SK-N-SH treated with all-trans-retinoic acid at 6 μM for 48 hours (cell line): ENCODE measurements at regions not wholly inside any gene's neighbourhood (a gene's known extent, or its start where the extent isn't known, plus 50 kb on each side); places are given as distances from the start of the nearest gene placed in this dataset.

Source experiments
- ESRRG ChIP-seq: fragments of 250-450 bp; sonication (Bioruptor Pico); IDR thresholded peaks from 2 replicates; pipeline ENCODE4 v1.6.1; 2021; ENCODE audit warnings: mild to moderate bottlenecking
- PATZ1 ChIP-seq: fragments of 250-450 bp; sonication (Bioruptor Pico); IDR thresholded peaks from 2 replicates; pipeline ENCODE4 v1.8.0; 2020; ENCODE audit warnings: mild to moderate bottlenecking, moderate library complexity, borderline replicate concordance

GRCh38 chr13:22114630-22115311 lies 443.9 kb downstream of the FGF9 start:
- TF ChIP-seq ESRRG (no peak), PATZ1 (CRISPR knock-in tag) (no peak)
